HEK293 (cell line): ENCODE measurements at regions not wholly inside any gene's neighbourhood (a gene's known extent, or its start where the extent isn't known, plus 50 kb on each side); places are given as distances from the start of the nearest gene placed in this dataset.

Source experiments
- CTCF ChIA-PET: fragments of 350-600 bp; formaldehyde crosslinking; extraction: SDS; loops from one replicate; lab custom pipeline; 2021; ENCODE audit warnings: antibody characterized with exemption; lab: Yijun Ruan, JAX
- POLR2A ChIA-PET: fragments of 300-600 bp; formaldehyde crosslinking; extraction: SDS; loops from one replicate; lab custom pipeline; 2020; ENCODE audit warnings: antibody characterized with exemption, inconsistent platforms; lab: Yijun Ruan, JAX
- H3K27ac ChIP-seq: fragments of 200-500 bp; sonication (Bioruptor generic); 2 replicates; pipeline ENCODE4 v1.5.1; 2014; ENCODE audit warnings: low read depth, low read length, control low read depth, inconsistent platforms; ENCODE audit errors: extremely low read depth
- H3K36me3 ChIP-seq, 2 experiments: fragments of 200-500 bp in 1 of 2; sonication (Bioruptor generic) in 1 of 2; 1 replicate in 1 of 2; 2 replicates in 1 of 2; pipeline ENCODE4 v1.5.1; 2014 to 2017; ENCODE audit warnings: inconsistent platforms in 2 of 2, low read length in 2 of 2; ENCODE audit not compliant: control insufficient read depth in 2 of 2, insufficient read depth in 1 of 2
- H3K4me1 ChIP-seq: fragments of 200-500 bp; sonication (Bioruptor generic); 2 replicates; pipeline ENCODE4 v1.5.1; 2014; ENCODE audit warnings: mild to moderate bottlenecking, low read length, inconsistent platforms; ENCODE audit not compliant: control insufficient read depth, insufficient read depth
- H3K4me3 ChIP-seq: 2 replicates; pipeline ENCODE4 v1.5.1; 2011; ENCODE audit warnings: low read depth, mild to moderate bottlenecking, control low read depth, low read length, moderate library complexity
- H3K9me3 ChIP-seq: fragments of 200-500 bp; sonication (Bioruptor generic); 2 replicates; pipeline ENCODE4 v1.5.1; 2014; ENCODE audit warnings: low read depth, low read length, inconsistent platforms; ENCODE audit not compliant: control insufficient read depth, insufficient read depth
- BCL11A ChIP-seq: fragments of 450-650 bp; formaldehyde crosslinking; IDR thresholded peaks from 2 replicates; pipeline ENCODE4 v1.5.1; 2016; ENCODE audit warnings: low read depth, missing biosample characterization, missing genetic modification characterization
- EGR2 ChIP-seq: fragments of 450-650 bp; formaldehyde crosslinking; IDR thresholded peaks from 2 replicates; pipeline ENCODE4 v1.5.1; 2016; ENCODE audit warnings: low read depth, missing biosample characterization, missing genetic modification characterization
- GLI4 ChIP-seq: fragments of 450-650 bp; formaldehyde crosslinking; IDR thresholded peaks from 2 replicates; pipeline ENCODE4 v1.5.1; 2016; ENCODE audit warnings: missing biosample characterization, missing genetic modification characterization
- KLF16 ChIP-seq: fragments of 450-650 bp; formaldehyde crosslinking; IDR thresholded peaks from 2 replicates; pipeline ENCODE4 v1.5.1; 2017; ENCODE audit warnings: missing biosample characterization, missing genetic modification characterization
- MEIS1 ChIP-seq: sonication (generic); formaldehyde crosslinking; IDR thresholded peaks from 2 replicates; pipeline ENCODE4 v1.8.1; 2022; ENCODE audit warnings: missing genetic modification reagents, mild to moderate bottlenecking, borderline replicate concordance
- ZBTB17 ChIP-seq: fragments of 450-650 bp; formaldehyde crosslinking; IDR thresholded peaks from 2 replicates; pipeline ENCODE4 v1.5.1; 2016; ENCODE audit warnings: missing biosample characterization, missing genetic modification characterization
- ZBTB21 ChIP-seq: fragments of 450-650 bp; formaldehyde crosslinking; IDR thresholded peaks from 2 replicates; pipeline ENCODE4 v1.5.1; 2017; ENCODE audit warnings: missing biosample characterization, missing genetic modification characterization
- ZNF140 ChIP-seq: fragments of 450-650 bp; formaldehyde crosslinking; IDR thresholded peaks from 2 replicates; pipeline ENCODE4 v1.5.1; 2016; ENCODE audit warnings: missing biosample characterization, missing genetic modification characterization
- ZNF146 ChIP-seq: fragments of 450-650 bp; formaldehyde crosslinking; IDR thresholded peaks from 2 replicates; pipeline ENCODE4 v1.5.1; 2016; ENCODE audit warnings: missing biosample characterization, missing genetic modification characterization
- ZNF23 ChIP-seq: fragments of 450-650 bp; formaldehyde crosslinking; IDR thresholded peaks from 2 replicates; pipeline ENCODE4 v1.5.1; 2016; ENCODE audit warnings: missing biosample characterization, missing genetic modification characterization, borderline replicate concordance
- ZNF324 ChIP-seq: fragments of 450-650 bp; formaldehyde crosslinking; IDR thresholded peaks from 2 replicates; pipeline ENCODE4 v1.5.1; 2016; ENCODE audit warnings: missing biosample characterization, missing genetic modification characterization
- ZNF37A ChIP-seq: fragments of 450-650 bp; IDR thresholded peaks from 2 replicates; pipeline ENCODE4 v1.5.1; 2018; ENCODE audit warnings: missing biosample characterization, missing genetic modification characterization
- ZNF404 ChIP-seq: fragments of 450-650 bp; formaldehyde crosslinking; IDR thresholded peaks from 2 replicates; pipeline ENCODE4 v1.5.1; 2017; ENCODE audit warnings: missing biosample characterization, missing genetic modification characterization
- ZNF549 ChIP-seq: fragments of 450-650 bp; IDR thresholded peaks from 2 replicates; pipeline ENCODE4 v1.5.1; 2018; ENCODE audit warnings: missing biosample characterization, missing genetic modification characterization, mild to moderate bottlenecking, inconsistent platforms, moderate library complexity
- ZNF560 ChIP-seq: fragments of 450-650 bp; formaldehyde crosslinking; IDR thresholded peaks from 2 replicates; pipeline ENCODE4 v1.5.1; 2017; ENCODE audit warnings: missing biosample characterization, missing genetic modification characterization, borderline replicate concordance
- ZNF658 ChIP-seq: fragments of 450-650 bp; formaldehyde crosslinking; IDR thresholded peaks from 2 replicates; pipeline ENCODE4; 2016; ENCODE audit warnings: missing biosample characterization, missing genetic modification characterization
- ZNF701 ChIP-seq: fragments of 450-650 bp; formaldehyde crosslinking; IDR thresholded peaks from 2 replicates; pipeline ENCODE4 v1.5.1; 2016; ENCODE audit warnings: missing biosample characterization, missing genetic modification characterization
- TF ChIP-seq, protein P1 (sequence below): fragments of 450-650 bp; formaldehyde crosslinking; conservative IDR thresholded peaks from 2 replicates; pipeline ENCODE4 v1.5.1; 2016; ENCODE audit warnings: low read depth, missing biosample characterization, missing genetic modification characterization
- TF ChIP-seq, protein P2 (sequence below): fragments of 450-650 bp; formaldehyde crosslinking; IDR thresholded peaks from 2 replicates; pipeline ENCODE4 v1.5.1; 2016; ENCODE audit warnings: missing biosample characterization, missing genetic modification characterization
- TF ChIP-seq, protein P3 (sequence below): fragments of 450-650 bp; formaldehyde crosslinking; IDR thresholded peaks from 2 replicates; pipeline ENCODE4 v1.5.1; 2016; ENCODE audit warnings: missing biosample characterization, missing genetic modification characterization
- TF ChIP-seq, protein P4 (sequence below): fragments of 450-650 bp; formaldehyde crosslinking; IDR thresholded peaks from 2 replicates; pipeline ENCODE4 v1.5.1; 2016; ENCODE audit warnings: missing biosample characterization, missing genetic modification characterization

DNA sequence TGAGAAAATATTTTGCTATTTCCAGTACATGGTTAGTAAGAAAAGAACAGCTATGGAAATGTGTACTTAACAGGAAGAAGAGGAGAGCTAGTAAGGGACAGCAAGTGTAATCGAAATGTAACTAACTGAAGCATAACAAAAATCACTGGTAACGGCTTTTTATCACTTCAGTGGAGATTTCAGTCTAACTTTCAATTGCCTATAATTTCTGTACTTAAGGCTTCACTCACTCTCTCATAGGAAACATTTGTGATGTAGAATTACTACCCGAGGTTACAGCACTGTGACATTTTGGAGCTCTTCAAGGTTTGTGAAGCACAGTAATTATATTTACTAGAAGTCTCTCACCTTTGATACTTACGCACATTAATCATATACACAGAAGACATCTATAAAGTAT lies 1119.1 kb downstream of the AMY1C start:
- H3K9me3 ChIP-seq = no peaks in the 10 kb centered on the region
- no peak for TF ChIP-seq ZNF404 (tag by site-specific recombination)
- TF ChIP-seq, protein P1, sequence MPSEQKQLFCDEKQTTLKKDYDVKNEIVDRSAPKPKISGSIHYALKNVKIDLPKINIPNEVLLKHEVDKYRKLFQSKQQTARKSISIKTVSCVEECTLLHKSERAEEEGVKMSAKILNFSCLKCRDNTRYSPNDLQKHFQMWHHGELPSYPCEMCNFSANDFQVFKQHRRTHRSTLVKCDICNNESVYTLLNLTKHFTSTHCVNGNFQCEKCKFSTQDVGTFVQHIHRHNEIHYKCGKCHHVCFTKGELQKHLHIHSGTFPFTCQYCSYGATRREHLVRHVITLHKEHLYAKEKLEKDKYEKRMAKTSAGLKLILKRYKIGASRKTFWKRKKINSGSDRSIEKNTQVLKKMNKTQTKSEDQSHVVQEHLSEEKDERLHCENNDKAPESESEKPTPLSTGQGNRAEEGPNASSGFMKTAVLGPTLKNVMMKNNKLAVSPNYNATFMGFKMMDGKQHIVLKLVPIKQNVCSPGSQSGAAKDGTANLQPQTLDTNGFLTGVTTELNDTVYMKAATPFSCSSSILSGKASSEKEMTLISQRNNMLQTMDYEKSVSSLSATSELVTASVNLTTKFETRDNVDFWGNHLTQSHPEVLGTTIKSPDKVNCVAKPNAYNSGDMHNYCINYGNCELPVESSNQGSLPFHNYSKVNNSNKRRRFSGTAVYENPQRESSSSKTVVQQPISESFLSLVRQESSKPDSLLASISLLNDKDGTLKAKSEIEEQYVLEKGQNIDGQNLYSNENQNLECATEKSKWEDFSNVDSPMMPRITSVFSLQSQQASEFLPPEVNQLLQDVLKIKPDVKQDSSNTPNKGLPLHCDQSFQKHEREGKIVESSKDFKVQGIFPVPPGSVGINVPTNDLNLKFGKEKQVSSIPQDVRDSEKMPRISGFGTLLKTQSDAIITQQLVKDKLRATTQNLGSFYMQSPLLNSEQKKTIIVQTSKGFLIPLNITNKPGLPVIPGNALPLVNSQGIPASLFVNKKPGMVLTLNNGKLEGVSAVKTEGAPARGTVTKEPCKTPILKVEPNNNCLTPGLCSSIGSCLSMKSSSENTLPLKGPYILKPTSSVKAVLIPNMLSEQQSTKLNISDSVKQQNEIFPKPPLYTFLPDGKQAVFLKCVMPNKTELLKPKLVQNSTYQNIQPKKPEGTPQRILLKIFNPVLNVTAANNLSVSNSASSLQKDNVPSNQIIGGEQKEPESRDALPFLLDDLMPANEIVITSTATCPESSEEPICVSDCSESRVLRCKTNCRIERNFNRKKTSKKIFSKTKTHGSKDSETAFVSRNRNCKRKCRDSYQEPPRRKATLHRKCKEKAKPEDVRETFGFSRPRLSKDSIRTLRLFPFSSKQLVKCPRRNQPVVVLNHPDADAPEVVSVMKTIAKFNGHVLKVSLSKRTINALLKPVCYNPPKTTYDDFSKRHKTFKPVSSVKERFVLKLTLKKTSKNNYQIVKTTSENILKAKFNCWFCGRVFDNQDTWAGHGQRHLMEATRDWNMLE (tag by site-specific recombination) = no peak
- no peak for TF ChIP-seq ZBTB17 (tag by site-specific recombination)
- TF ChIP-seq, protein P2, sequence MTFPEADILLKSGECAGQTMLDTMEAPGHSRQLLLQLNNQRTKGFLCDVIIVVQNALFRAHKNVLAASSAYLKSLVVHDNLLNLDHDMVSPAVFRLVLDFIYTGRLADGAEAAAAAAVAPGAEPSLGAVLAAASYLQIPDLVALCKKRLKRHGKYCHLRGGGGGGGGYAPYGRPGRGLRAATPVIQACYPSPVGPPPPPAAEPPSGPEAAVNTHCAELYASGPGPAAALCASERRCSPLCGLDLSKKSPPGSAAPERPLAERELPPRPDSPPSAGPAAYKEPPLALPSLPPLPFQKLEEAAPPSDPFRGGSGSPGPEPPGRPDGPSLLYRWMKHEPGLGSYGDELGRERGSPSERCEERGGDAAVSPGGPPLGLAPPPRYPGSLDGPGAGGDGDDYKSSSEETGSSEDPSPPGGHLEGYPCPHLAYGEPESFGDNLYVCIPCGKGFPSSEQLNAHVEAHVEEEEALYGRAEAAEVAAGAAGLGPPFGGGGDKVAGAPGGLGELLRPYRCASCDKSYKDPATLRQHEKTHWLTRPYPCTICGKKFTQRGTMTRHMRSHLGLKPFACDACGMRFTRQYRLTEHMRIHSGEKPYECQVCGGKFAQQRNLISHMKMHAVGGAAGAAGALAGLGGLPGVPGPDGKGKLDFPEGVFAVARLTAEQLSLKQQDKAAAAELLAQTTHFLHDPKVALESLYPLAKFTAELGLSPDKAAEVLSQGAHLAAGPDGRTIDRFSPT = no peak
- no peak for TF ChIP-seq GLI4 (tag by site-specific recombination)
- TF ChIP-seq EGR2 (tag by site-specific recombination) = no peak
- TF ChIP-seq ZNF658 (tag by site-specific recombination) = no peak
- TF ChIP-seq ZNF560 = no peak
- no peak for TF ChIP-seq ZNF324
- TF ChIP-seq, protein P3, sequence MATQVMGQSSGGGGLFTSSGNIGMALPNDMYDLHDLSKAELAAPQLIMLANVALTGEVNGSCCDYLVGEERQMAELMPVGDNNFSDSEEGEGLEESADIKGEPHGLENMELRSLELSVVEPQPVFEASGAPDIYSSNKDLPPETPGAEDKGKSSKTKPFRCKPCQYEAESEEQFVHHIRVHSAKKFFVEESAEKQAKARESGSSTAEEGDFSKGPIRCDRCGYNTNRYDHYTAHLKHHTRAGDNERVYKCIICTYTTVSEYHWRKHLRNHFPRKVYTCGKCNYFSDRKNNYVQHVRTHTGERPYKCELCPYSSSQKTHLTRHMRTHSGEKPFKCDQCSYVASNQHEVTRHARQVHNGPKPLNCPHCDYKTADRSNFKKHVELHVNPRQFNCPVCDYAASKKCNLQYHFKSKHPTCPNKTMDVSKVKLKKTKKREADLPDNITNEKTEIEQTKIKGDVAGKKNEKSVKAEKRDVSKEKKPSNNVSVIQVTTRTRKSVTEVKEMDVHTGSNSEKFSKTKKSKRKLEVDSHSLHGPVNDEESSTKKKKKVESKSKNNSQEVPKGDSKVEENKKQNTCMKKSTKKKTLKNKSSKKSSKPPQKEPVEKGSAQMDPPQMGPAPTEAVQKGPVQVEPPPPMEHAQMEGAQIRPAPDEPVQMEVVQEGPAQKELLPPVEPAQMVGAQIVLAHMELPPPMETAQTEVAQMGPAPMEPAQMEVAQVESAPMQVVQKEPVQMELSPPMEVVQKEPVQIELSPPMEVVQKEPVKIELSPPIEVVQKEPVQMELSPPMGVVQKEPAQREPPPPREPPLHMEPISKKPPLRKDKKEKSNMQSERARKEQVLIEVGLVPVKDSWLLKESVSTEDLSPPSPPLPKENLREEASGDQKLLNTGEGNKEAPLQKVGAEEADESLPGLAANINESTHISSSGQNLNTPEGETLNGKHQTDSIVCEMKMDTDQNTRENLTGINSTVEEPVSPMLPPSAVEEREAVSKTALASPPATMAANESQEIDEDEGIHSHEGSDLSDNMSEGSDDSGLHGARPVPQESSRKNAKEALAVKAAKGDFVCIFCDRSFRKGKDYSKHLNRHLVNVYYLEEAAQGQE (tag by site-specific recombination) = no peak
- no peak for TF ChIP-seq ZNF701 (tag by site-specific recombination)
- no peak for TF ChIP-seq ZBTB21
- TF ChIP-seq MEIS1 (CRISPR knock-in tag) = no peak
- no peak for TF ChIP-seq KLF16
- CTCF ChIA-PET = no interaction called here

DNA sequence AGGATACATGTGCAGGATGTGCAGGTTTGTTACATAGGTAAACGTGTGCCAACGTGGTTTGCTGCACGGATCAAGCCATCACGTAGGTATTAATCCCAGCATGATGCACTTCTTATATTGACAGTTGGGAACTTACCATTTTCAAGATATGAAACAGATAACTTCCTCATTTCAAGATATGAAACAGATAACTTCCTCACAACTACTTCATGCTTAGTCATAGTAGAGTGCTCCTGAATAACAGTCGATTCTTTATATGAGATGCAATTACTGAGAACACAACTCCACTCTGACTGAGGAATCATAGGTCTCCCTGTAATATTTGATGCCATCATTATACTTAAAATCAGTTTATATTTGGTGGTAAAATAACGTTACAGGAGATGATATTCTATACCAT lies 1124.3 kb downstream of the AMY1C start:
- no peak overlapping the region for H3K27ac ChIP-seq
- H3K36me3 ChIP-seq = no peaks in the 10 kb centered on the region
- TF ChIP-seq ZNF146 (no peak), ZNF23 (tag by site-specific recombination) (no peak), ZNF140 (no peak), BCL11A (tag by site-specific recombination) (no peak), ZNF549 (tag by site-specific recombination) (no peak), ZNF37A (tag by site-specific recombination) (no peak)
- TF ChIP-seq, protein P4, sequence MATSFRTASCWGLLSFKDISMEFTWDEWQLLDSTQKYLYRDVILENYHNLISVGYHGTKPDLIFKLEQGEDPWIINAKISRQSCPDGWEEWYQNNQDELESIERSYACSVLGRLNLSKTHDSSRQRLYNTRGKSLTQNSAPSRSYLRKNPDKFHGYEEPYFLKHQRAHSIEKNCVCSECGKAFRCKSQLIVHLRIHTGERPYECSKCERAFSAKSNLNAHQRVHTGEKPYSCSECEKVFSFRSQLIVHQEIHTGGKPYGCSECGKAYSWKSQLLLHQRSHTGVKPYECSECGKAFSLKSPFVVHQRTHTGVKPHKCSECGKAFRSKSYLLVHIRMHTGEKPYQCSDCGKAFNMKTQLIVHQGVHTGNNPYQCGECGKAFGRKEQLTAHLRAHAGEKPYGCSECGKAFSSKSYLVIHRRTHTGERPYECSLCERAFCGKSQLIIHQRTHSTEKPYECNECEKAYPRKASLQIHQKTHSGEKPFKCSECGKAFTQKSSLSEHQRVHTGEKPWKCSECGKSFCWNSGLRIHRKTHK (tag by site-specific recombination) = no peak
- H3K4me1 ChIP-seq = no peaks in the 10 kb centered on the region
- no peaks in the 10 kb centered on the region for H3K9me3 ChIP-seq
- H3K4me3 ChIP-seq = no peak overlapping the region
- ChIA-PET CTCF (no interaction called here), POLR2A (no interaction called here)

More for the DNA sequence above, 1119.1 kb downstream of the AMY1C start:
- POLR2A ChIA-PET = no interaction called here
- Histone ChIP-seq H3K36me3 (no peaks in the 10 kb centered on the region), H3K4me3 (no peak overlapping the region), H3K27ac (no peak overlapping the region), H3K4me1 (no peaks in the 10 kb centered on the region)
